ENCODE measurements at regions not wholly inside any gene's neighbourhood (a gene's known extent, or its start where the extent isn't known, plus 50 kb on each side); places are given as distances from the start of the nearest gene placed in this dataset.

- FAIRE-seq, result no peak
- H3K27ac ChIP-seq (ENCODE audit: control insufficient read depth, insufficient read depth, low read length), result no peak overlapping the region
These were observed 145.1 kb downstream of the LYPLAL1 start for GRCh38 chr1:219318826-219319225.

DNA sequence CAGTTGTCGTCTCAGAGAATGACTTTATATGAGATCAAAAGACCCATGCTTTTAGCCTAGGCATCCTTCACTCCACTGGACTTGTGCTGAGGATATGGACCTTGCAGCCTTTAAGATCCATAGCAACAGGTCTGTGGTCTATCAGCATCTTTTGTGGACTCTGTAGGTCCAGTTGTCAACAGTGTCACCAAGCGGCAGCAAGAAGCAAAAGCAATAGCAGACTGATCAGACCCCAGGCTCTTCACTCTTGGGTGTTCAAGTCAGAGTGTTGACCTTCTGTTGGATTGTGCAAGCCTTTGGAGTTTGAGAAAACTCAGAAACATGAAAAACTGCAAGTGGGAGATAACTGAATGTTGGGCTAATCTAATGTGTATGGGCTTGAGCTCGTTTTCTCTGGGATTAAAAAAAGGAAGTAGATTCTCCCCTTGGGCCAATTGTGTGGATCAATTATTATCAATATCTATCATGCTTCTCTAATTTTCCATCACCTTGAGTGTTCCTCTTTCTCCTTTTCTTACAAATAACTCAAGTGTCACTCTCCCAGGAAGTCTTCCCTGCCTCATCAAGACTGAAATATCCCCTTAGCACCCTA is 144.2 kb downstream of the LYPLAL1 start:
- Histone ChIP-seq H3K4me1 (ENCODE audit: control insufficient read depth, extremely low read depth, insufficient read depth, low read length) (no peaks in the 10 kb centered on the region), H3K79me2 (ENCODE audit: control insufficient read depth, insufficient read depth, low read length) (no peaks in the 10 kb centered on the region), H3K9me1 (ENCODE audit: control insufficient read depth, extremely low read depth, insufficient read depth, low read length) (no peaks in the 10 kb centered on the region), H4K20me1 (ENCODE audit: control insufficient read depth, extremely low read depth, insufficient read depth, low read length) (peaks cover 3% of the 10 kb centered on the region), H2AFZ (ENCODE audit: control insufficient read depth, low read length) (no peak overlapping the region), H3K36me3 (ENCODE audit: control insufficient read depth in 2 of 2, extremely low read depth in 1 of 2, insufficient read depth in 2 of 2, low read length in 2 of 2) (no peaks in the 10 kb centered on the region), H3K27ac (ENCODE audit: control insufficient read depth, insufficient read depth, low read length) (no peak overlapping the region), H3K9ac (ENCODE audit: control insufficient read depth, extremely low read depth, insufficient read depth, low read length) (no peak overlapping the region), H3K4me3 (ENCODE audit: control insufficient read depth in 2 of 3, extremely low read depth in 1 of 3, insufficient read depth in 2 of 3, low read depth in 1 of 3, low read length in 3 of 3) (no peak overlapping the region), H3K4me2 (ENCODE audit: control insufficient read depth, extremely low read depth, insufficient read depth, low read depth, low read length) (no peak overlapping the region), H3K27me3 (ENCODE audit: control insufficient read depth, extremely low read depth, insufficient read depth, low read length) (peaks cover 45% of the 10 kb centered on the region), H3K9me3 (ENCODE audit: control insufficient read depth, low read depth, low read length) (peaks cover 2% of the 10 kb centered on the region)
- TF ChIP-seq EZH2 (IDR thresholded peaks at IDR 0.05; ENCODE audit: low read length) (no peak), CTCF (optimal IDR thresholded peaks at IDR 0.05 in 1 of 3, IDR thresholded peaks at IDR 0.05 in 1 of 3, conservative IDR thresholded peaks at IDR 0.05 in 1 of 3; ENCODE audit: extremely low read depth in 1 of 3, insufficient read depth in 2 of 3, low read length in 3 of 3) (peak in 1 of 3 experiments; percentile 37)
- dilution Hi-C loops (cut with MboI; ENCODE audit: extremely low pct_ligation_motif_present, low sequenced_read_pairs), result no loop called here
- DNase-seq (ENCODE audit: low read depth, low spot score) (no peak), FAIRE-seq (no peak)

More at GRCh38 chr1:219318826-219319225, 145.1 kb downstream of the LYPLAL1 start:
- dilution Hi-C loops (cut with MboI; ENCODE audit: extremely low pct_ligation_motif_present, low sequenced_read_pairs), result no loop called here
- no peak overlapping the region for H3K9ac ChIP-seq (ENCODE audit: control insufficient read depth, extremely low read depth, insufficient read depth, low read length)
- no peak overlapping the region for H3K4me2 ChIP-seq (ENCODE audit: control insufficient read depth, extremely low read depth, insufficient read depth, low read depth, low read length)
- no peak for TF ChIP-seq CTCF (optimal IDR thresholded peaks at IDR 0.05 in 1 of 3, IDR thresholded peaks at IDR 0.05 in 1 of 3, conservative IDR thresholded peaks at IDR 0.05 in 1 of 3; ENCODE audit: extremely low read depth in 1 of 3, insufficient read depth in 2 of 3, low read length in 3 of 3)
- TF ChIP-seq EZH2 (IDR thresholded peaks at IDR 0.05; ENCODE audit: low read length), result no peak
- no peak for DNase-seq (ENCODE audit: low read depth, low spot score)
- H3K4me3 ChIP-seq (ENCODE audit: control insufficient read depth in 2 of 3, extremely low read depth in 1 of 3, insufficient read depth in 2 of 3, low read depth in 1 of 3, low read length in 3 of 3), result no peak overlapping the region
- no peaks in the 10 kb centered on the region for H3K4me1 ChIP-seq (ENCODE audit: control insufficient read depth, extremely low read depth, insufficient read depth, low read length)
- peaks cover 2% of the 10 kb centered on the region for H3K9me3 ChIP-seq (ENCODE audit: control insufficient read depth, low read depth, low read length)
- H3K9me1 ChIP-seq (ENCODE audit: control insufficient read depth, extremely low read depth, insufficient read depth, low read length), result no peaks in the 10 kb centered on the region
- no peaks in the 10 kb centered on the region for H3K79me2 ChIP-seq (ENCODE audit: control insufficient read depth, insufficient read depth, low read length)
- H4K20me1 ChIP-seq (ENCODE audit: control insufficient read depth, extremely low read depth, insufficient read depth, low read length), result peaks cover 6% of the 10 kb centered on the region
- no peak overlapping the region for H2AFZ ChIP-seq (ENCODE audit: control insufficient read depth, low read length)
- H3K36me3 ChIP-seq (ENCODE audit: control insufficient read depth in 2 of 2, extremely low read depth in 1 of 2, insufficient read depth in 2 of 2, low read length in 2 of 2), result no peaks in the 10 kb centered on the region
- H3K27me3 ChIP-seq (ENCODE audit: control insufficient read depth, extremely low read depth, insufficient read depth, low read length), result peaks cover 55% of the 10 kb centered on the region
